ENCODE measurements at regions not wholly inside any gene's neighbourhood (a gene's known extent, or its start where the extent isn't known, plus 50 kb on each side); places are given as distances from the start of the nearest gene placed in this dataset.

DNA sequence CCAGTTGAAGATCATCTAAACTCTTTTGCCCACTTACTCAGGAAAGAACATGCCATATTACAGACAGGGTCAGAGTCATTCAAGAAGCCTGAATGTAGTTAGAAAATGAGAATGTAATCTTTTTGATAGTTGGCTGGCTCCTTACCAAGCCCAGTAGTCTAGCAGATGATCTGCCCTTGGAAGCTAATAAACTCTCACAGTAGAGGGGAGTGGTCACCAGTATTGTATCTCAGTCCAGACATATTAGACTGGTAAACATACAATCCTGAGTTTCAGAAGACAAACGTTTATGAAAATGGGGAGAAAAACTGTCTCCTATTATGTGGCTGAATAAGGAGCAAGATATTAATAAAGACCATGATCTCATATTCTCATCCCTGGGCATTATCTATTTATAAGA, 65.3 kb downstream of the SEPTIN7 start:
- no peak overlapping the region for H3K4me2 ChIP-seq (ENCODE audit: control insufficient read depth, insufficient read depth)
- H3K36me3 ChIP-seq (ENCODE audit: control insufficient read depth in 2 of 2, insufficient read depth in 2 of 2, low read length in 1 of 2), result peaks cover 0 to 16% of the 10 kb centered on the region in 2 experiments
- in situ Hi-C loops (cut with MboI) (no loop called here), intact Hi-C loops (cut with micrococcal nuclease; ENCODE audit: unreplicated experiment) (no loop called here)
- H4K20me1 ChIP-seq (ENCODE audit: control insufficient read depth, insufficient read depth), result peaks cover 3% of the 10 kb centered on the region; the same call in 1 of the 2 replicates
- BruUV-seq (replicated peaks), result TSS peak; percentile 17
- DNase-seq (ENCODE audit: low read depth, low spot score) (no peak), ATAC-seq (no peak), FAIRE-seq (no peak)
- CTCF ChIA-PET, result interaction anchor here (0.9 to 2.5 kb wide), 2 partner anchors 18 to 22 kb away, joined by 3 to 7 read pairs; no protein-coding TSS in a partner anchor
- H3K27ac ChIP-seq (ENCODE audit: control insufficient read depth, insufficient read depth), result no peak overlapping the region
- RAD21 ChIA-PET (ENCODE audit: unreplicated experiment), result no interaction called here
- POLR2A ChIA-PET, result interaction anchor here (0.9 kb wide), 1 partner anchor 26 kb away, joined by 3 read pairs; no protein-coding TSS in a partner anchor
- SMC1A ChIA-PET (ENCODE audit: uncharacterized antibody, unreplicated experiment), result interaction anchor here (1.5 kb wide), 1 partner anchor 156 kb away, joined by 4 read pairs; no protein-coding TSS in a partner anchor
- WGBS (ENCODE audit: insufficient coverage, insufficient replicate concordance, low lambda C conversion rate, missing lambda C conversion rate), result 41% methylated on average over 1 of the region's 1 CpG
- H3K79me2 ChIP-seq (ENCODE audit: control insufficient read depth, insufficient read depth, low read length), result peaks cover 17% of the 10 kb centered on the region
- H3K27me3 ChIP-seq (replicated peaks in 1 of 2; ENCODE audit: control insufficient read depth in 2 of 2, insufficient read depth in 2 of 2, low read length in 1 of 2), result no peaks in the 10 kb centered on the region
- H3K9ac ChIP-seq (ENCODE audit: control insufficient read depth, insufficient read depth, low read length), result no peak overlapping the region
- no peaks in the 10 kb centered on the region for H3K9me3 ChIP-seq (replicated peaks; ENCODE audit: control insufficient read depth, insufficient read depth, low read length)
- peaks cover 7% of the 10 kb centered on the region; the same call in 1 of the 2 replicates for H3K4me1 ChIP-seq (ENCODE audit: control insufficient read depth, insufficient read depth, low read length)
- H3K4me3 ChIP-seq, result no peak overlapping the region
- no peak overlapping the region for H2AFZ ChIP-seq (ENCODE audit: control insufficient read depth, low read depth, low read length)
- TF ChIP-seq, protein P1, sequence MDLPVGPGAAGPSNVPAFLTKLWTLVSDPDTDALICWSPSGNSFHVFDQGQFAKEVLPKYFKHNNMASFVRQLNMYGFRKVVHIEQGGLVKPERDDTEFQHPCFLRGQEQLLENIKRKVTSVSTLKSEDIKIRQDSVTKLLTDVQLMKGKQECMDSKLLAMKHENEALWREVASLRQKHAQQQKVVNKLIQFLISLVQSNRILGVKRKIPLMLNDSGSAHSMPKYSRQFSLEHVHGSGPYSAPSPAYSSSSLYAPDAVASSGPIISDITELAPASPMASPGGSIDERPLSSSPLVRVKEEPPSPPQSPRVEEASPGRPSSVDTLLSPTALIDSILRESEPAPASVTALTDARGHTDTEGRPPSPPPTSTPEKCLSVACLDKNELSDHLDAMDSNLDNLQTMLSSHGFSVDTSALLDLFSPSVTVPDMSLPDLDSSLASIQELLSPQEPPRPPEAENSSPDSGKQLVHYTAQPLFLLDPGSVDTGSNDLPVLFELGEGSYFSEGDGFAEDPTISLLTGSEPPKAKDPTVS (IDR thresholded peaks at IDR 0.05; ENCODE audit: low read depth, low read length), result no peak
- TF ChIP-seq ATF2 (IDR thresholded peaks at IDR 0.05; ENCODE audit: low read length) (no peak), REST (IDR thresholded peaks at IDR 0.05; ENCODE audit: low read depth, low read length) (no peak), EGR1 (IDR thresholded peaks at IDR 0.05; ENCODE audit: borderline replicate concordance in 1 of 2, low read depth in 2 of 2, low read length in 2 of 2) (no peak), FOXM1 (IDR thresholded peaks at IDR 0.05; ENCODE audit: low read depth, low read length) (no peak), TCF7 (IDR thresholded peaks at IDR 0.05; ENCODE audit: borderline replicate concordance) (no peak), MEF2B (IDR thresholded peaks at IDR 0.05; ENCODE audit: partially characterized antibody, poor library complexity, severe bottlenecking) (no peak), MYB (IDR thresholded peaks at IDR 0.05; ENCODE audit: borderline replicate concordance, low read depth, low read length) (no peak), CHD4 (IDR thresholded peaks at IDR 0.05) (no peak)
- TF ChIP-seq, protein P2, sequence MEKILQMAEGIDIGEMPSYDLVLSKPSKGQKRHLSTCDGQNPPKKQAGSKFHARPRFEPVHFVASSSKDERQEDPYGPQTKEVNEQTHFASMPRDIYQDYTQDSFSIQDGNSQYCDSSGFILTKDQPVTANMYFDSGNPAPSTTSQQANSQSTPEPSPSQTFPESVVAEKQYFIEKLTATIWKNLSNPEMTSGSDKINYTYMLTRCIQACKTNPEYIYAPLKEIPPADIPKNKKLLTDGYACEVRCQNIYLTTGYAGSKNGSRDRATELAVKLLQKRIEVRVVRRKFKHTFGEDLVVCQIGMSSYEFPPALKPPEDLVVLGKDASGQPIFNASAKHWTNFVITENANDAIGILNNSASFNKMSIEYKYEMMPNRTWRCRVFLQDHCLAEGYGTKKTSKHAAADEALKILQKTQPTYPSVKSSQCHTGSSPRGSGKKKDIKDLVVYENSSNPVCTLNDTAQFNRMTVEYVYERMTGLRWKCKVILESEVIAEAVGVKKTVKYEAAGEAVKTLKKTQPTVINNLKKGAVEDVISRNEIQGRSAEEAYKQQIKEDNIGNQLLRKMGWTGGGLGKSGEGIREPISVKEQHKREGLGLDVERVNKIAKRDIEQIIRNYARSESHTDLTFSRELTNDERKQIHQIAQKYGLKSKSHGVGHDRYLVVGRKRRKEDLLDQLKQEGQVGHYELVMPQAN (conservative IDR thresholded peaks at IDR 0.05), result no peak
- TF ChIP-seq, protein P3, sequence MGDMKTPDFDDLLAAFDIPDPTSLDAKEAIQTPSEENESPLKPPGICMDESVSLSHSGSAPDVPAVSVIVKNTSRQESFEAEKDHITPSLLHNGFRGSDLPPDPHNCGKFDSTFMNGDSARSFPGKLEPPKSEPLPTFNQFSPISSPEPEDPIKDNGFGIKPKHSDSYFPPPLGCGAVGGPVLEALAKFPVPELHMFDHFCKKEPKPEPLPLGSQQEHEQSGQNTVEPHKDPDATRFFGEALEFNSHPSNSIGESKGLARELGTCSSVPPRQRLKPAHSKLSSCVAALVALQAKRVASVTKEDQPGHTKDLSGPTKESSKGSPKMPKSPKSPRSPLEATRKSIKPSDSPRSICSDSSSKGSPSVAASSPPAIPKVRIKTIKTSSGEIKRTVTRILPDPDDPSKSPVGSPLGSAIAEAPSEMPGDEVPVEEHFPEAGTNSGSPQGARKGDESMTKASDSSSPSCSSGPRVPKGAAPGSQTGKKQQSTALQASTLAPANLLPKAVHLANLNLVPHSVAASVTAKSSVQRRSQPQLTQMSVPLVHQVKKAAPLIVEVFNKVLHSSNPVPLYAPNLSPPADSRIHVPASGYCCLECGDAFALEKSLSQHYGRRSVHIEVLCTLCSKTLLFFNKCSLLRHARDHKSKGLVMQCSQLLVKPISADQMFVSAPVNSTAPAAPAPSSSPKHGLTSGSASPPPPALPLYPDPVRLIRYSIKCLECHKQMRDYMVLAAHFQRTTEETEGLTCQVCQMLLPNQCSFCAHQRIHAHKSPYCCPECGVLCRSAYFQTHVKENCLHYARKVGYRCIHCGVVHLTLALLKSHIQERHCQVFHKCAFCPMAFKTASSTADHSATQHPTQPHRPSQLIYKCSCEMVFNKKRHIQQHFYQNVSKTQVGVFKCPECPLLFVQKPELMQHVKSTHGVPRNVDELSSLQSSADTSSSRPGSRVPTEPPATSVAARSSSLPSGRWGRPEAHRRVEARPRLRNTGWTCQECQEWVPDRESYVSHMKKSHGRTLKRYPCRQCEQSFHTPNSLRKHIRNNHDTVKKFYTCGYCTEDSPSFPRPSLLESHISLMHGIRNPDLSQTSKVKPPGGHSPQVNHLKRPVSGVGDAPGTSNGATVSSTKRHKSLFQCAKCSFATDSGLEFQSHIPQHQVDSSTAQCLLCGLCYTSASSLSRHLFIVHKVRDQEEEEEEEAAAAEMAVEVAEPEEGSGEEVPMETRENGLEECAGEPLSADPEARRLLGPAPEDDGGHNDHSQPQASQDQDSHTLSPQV (IDR thresholded peaks at IDR 0.05), result no peak
